GM23248 (cell line): ENCODE measurements at regions not wholly inside any gene's neighbourhood (a gene's known extent, or its start where the extent isn't known, plus 50 kb on each side); places are given as distances from the start of the nearest gene placed in this dataset.

ENCODE experiments used
- DNase-seq: peaks from one replicate; pipeline ENCODE4 v3.0.0-alpha.2; 2015
- H2AFZ ChIP-seq: fragments of 200-600 bp; sonication (generic); 2 replicates; pipeline ENCODE4 v1.6.1; 2016; ENCODE audit warnings: antibody characterized with exemption
- H3F3A ChIP-seq: fragments of 200-600 bp; sonication (generic); 2 replicates; pipeline ENCODE4 v1.6.1; 2016; ENCODE audit warnings: mild to moderate bottlenecking, antibody characterized with exemption, mixed run types; ENCODE audit not compliant: insufficient read depth
- H3K27ac ChIP-seq: fragments of 200-600 bp; sonication (generic); 2 replicates; pipeline ENCODE4 v1.5.1; 2016; ENCODE audit warnings: mild to moderate bottlenecking
- H3K27me3 ChIP-seq: fragments of 200-600 bp; sonication (generic); replicated peaks from 2 replicates; pipeline ENCODE4 v1.6.1; 2016; ENCODE audit warnings: mild to moderate bottlenecking; ENCODE audit not compliant: insufficient read depth
- H3K36me3 ChIP-seq: fragments of 200-600 bp; sonication (generic); 2 replicates; pipeline ENCODE4 v1.6.1; 2016; ENCODE audit warnings: low read depth, mild to moderate bottlenecking
- H3K4me1 ChIP-seq: fragments of 200-600 bp; sonication (generic); 2 replicates; pipeline ENCODE4 v1.6.1; 2016; ENCODE audit warnings: mild to moderate bottlenecking; ENCODE audit not compliant: insufficient read depth
- H3K4me2 ChIP-seq: fragments of 200-600 bp; sonication (generic); one replicate; pipeline ENCODE4 v1.6.1; 2016; ENCODE audit warnings: mild to moderate bottlenecking; ENCODE audit not compliant: unreplicated experiment
- H3K4me3 ChIP-seq: fragments of 200-600 bp; sonication (generic); 2 replicates; pipeline ENCODE4 v1.5.1; 2016; ENCODE audit warnings: mild to moderate bottlenecking
- H3K79me2 ChIP-seq: fragments of 200-600 bp; sonication (generic); 2 replicates; pipeline ENCODE4 v1.6.1; 2016; ENCODE audit warnings: mild to moderate bottlenecking; ENCODE audit not compliant: insufficient read depth
- H3K9ac ChIP-seq: fragments of 200-600 bp; sonication (generic); 2 replicates; pipeline ENCODE4 v1.6.1; 2016; ENCODE audit warnings: mild to moderate bottlenecking
- H3K9me2 ChIP-seq: fragments of 200-600 bp; sonication (generic); 2 replicates; pipeline ENCODE4 v1.6.1; 2016; ENCODE audit warnings: mixed run types, mild to moderate bottlenecking, moderate library complexity; ENCODE audit not compliant: insufficient read depth
- H3K9me3 ChIP-seq: fragments of 200-600 bp; sonication (generic); one replicate; pipeline ENCODE4 v1.6.1; 2017; ENCODE audit warnings: low read depth
- H4K20me1 ChIP-seq: fragments of 200-600 bp; sonication (generic); 2 replicates; pipeline ENCODE4 v1.6.0; 2016; ENCODE audit not compliant: insufficient read depth
- EZH2 ChIP-seq: fragments of 200-600 bp; sonication (generic); IDR thresholded peaks from 2 replicates; pipeline ENCODE4 v1.6.1; 2018; ENCODE audit warnings: antibody characterized with exemption, mild to moderate bottlenecking; ENCODE audit not compliant: insufficient read depth, poor library complexity, severe bottlenecking
- EZH2phosphoT487 ChIP-seq: fragments of 200-600 bp; sonication (generic); IDR thresholded peaks from 2 replicates; pipeline ENCODE4 v1.6.1; 2018; ENCODE audit warnings: antibody characterized with exemption, moderate library complexity, mild to moderate bottlenecking, low read depth; ENCODE audit not compliant: insufficient read depth
- WGBS, 2 experiments: methylation state at CpG; one replicate each; pipeline ENCODE4 v1.1.6; 2015 to 2017; ENCODE audit warnings: low lambda C conversion rate in 2 of 2, low coverage in 1 of 2; ENCODE audit errors: missing lambda C conversion rate in 2 of 2; 5-methylcytosine and 5-hydroxymethylcytosine counted together
- in situ Hi-C: fragments of 300-500 bp; cut with MboI; formaldehyde crosslinking; loops from 2 replicates; pipeline ENCODE4 v1.15.0; 2020

- Histone ChIP-seq H3K9ac (no peak overlapping the region), H3K9me3 (no peaks in the 10 kb centered on the region)
Observed at GRCh38 chr13:62838929-62839328, 1423.3 kb upstream of the PCDH20 start.

GRCh38 chr13:62837895-62838294 is 1422.2 kb upstream of the PCDH20 start:
- 67 to 86% methylated on average over 2 of the region's 2 CpGs for WGBS, 2 experiments
- in situ Hi-C loops: no loop called here
- Histone ChIP-seq H2AFZ (no peak overlapping the region), H3K79me2 (no peaks in the 10 kb centered on the region), H3K4me2 (no peak overlapping the region), H3K9me2 (no peaks in the 10 kb centered on the region), H3K27ac (no peak overlapping the region), H3K4me1 (no peaks in the 10 kb centered on the region), H3K9me3 (no peaks in the 10 kb centered on the region), H3K27me3 (no peaks in the 10 kb centered on the region), H3F3A (no peaks in the 10 kb centered on the region), H4K20me1 (no peaks in the 10 kb centered on the region), H3K9ac (no peak overlapping the region), H3K4me3 (no peak overlapping the region), H3K36me3 (no peaks in the 10 kb centered on the region)
- no peak for DNase-seq
- TF ChIP-seq EZH2 (no peak), EZH2phosphoT487 (no peak)

More at GRCh38 chr13:62838929-62839328, 1423.3 kb upstream of the PCDH20 start:
- TF ChIP-seq EZH2phosphoT487 (no peak), EZH2 (no peak)
- in situ Hi-C loops: no loop called here
- Histone ChIP-seq H2AFZ (no peak overlapping the region), H3K9me2 (no peaks in the 10 kb centered on the region), H3K4me2 (no peak overlapping the region), H3K4me1 (no peaks in the 10 kb centered on the region), H4K20me1 (no peaks in the 10 kb centered on the region), H3K4me3 (no peak overlapping the region), H3K79me2 (no peaks in the 10 kb centered on the region), H3F3A (no peaks in the 10 kb centered on the region), H3K36me3 (no peaks in the 10 kb centered on the region), H3K27ac (no peak overlapping the region), H3K27me3 (no peaks in the 10 kb centered on the region)
- DNase-seq: no peak

DNA sequence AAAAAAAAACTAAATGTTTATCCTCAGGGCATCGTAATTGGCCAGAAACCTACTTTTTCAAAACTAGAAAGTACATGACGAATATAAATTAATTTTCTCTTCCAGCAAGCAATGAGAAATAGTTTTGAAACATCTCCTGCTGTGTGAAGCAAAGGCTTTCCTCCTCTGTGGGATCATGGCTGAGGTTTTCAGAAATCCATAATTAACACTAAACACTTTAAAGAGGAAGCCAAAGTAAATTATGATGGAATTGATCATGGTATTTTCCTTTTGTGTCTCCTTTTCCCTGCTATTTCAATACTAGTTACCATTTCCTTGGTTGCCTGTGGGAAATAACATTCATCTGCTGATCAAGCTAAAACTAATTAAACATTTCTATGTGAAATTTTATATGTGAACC is 1413.8 kb upstream of the PCDH20 start:
- WGBS, 2 experiments: 32 to 38% methylated on average over 2 of the region's 2 CpGs
- TF ChIP-seq EZH2 (no peak), EZH2phosphoT487 (no peak)
- Histone ChIP-seq H3K4me1 (no peaks in the 10 kb centered on the region), H4K20me1 (no peaks in the 10 kb centered on the region), H3K79me2 (no peaks in the 10 kb centered on the region), H3K4me3 (no peak overlapping the region), H3K9me3 (no peaks in the 10 kb centered on the region), H2AFZ (no peak overlapping the region), H3K4me2 (no peak overlapping the region), H3K27me3 (no peaks in the 10 kb centered on the region), H3K27ac (no peak overlapping the region), H3K9me2 (no peaks in the 10 kb centered on the region), H3K9ac (no peak overlapping the region), H3K36me3 (no peaks in the 10 kb centered on the region), H3F3A (no peaks in the 10 kb centered on the region)
- DNase-seq: no peak
- in situ Hi-C loops: no loop called here

DNA sequence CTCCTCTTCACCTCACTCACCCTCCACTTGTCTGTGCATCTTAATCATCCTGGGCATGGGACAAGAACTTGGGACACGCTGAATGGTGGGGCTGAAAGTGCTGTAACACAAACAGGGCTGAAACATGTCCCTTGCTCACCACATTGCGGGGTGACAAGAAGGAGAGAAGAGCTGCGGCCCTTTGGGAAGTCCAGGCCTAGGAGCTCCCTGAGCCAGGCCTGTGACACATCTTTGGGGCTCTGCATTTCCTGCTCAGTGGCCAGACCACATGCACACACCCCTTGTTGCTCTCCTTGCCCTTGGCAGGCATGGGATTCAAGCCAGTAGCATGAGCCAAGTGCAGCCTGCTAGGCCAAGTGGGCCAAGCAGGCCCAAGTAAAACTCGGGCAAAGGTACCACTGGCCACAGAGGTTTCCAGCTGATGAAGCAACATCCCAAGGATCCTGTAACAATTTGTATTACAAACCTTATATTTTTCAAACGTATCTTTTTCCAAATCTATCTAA is 1384.3 kb upstream of the PCDH20 start:
- no peak overlapping the region for H3K9ac ChIP-seq
- no peaks in the 10 kb centered on the region for H3K79me2 ChIP-seq
- no peaks in the 10 kb centered on the region for H3F3A ChIP-seq
- in situ Hi-C loops: no loop called here
- no peak for DNase-seq
- TF ChIP-seq EZH2 (no peak), EZH2phosphoT487 (no peak)
- no peaks in the 10 kb centered on the region for H4K20me1 ChIP-seq
- no peak overlapping the region for H2AFZ ChIP-seq
- H3K4me1 ChIP-seq: no peaks in the 10 kb centered on the region
- no peaks in the 10 kb centered on the region for H3K9me2 ChIP-seq
- H3K4me2 ChIP-seq: no peak overlapping the region
- no peaks in the 10 kb centered on the region for H3K9me3 ChIP-seq
- WGBS, 2 experiments: 39 to 41% methylated on average over 5 of the region's 5 CpGs
- H3K4me3 ChIP-seq: no peak overlapping the region
- no peaks in the 10 kb centered on the region for H3K36me3 ChIP-seq
- H3K27me3 ChIP-seq: no peaks in the 10 kb centered on the region
- no peak overlapping the region for H3K27ac ChIP-seq

GRCh38 chr13:62799038-62799535 is 1383.4 kb upstream of the PCDH20 start:
- Histone ChIP-seq H2AFZ (no peak overlapping the region), H3K9ac (no peak overlapping the region), H3F3A (no peaks in the 10 kb centered on the region), H3K36me3 (no peaks in the 10 kb centered on the region), H3K27me3 (no peaks in the 10 kb centered on the region), H3K27ac (no peak overlapping the region), H3K4me1 (no peaks in the 10 kb centered on the region), H3K4me3 (no peak overlapping the region), H3K4me2 (no peak overlapping the region), H3K9me2 (no peaks in the 10 kb centered on the region), H3K79me2 (no peaks in the 10 kb centered on the region), H4K20me1 (no peaks in the 10 kb centered on the region), H3K9me3 (no peaks in the 10 kb centered on the region)
- 55 to 65% methylated on average over 8 of the region's 8 CpGs for WGBS, 2 experiments
- in situ Hi-C loops: no loop called here
- DNase-seq: no peak
- TF ChIP-seq EZH2phosphoT487 (no peak), EZH2 (no peak)
